ENCODE measurements at regions not wholly inside any gene's neighbourhood (a gene's known extent, or its start where the extent isn't known, plus 50 kb on each side); places are given as distances from the start of the nearest gene placed in this dataset.

DNA sequence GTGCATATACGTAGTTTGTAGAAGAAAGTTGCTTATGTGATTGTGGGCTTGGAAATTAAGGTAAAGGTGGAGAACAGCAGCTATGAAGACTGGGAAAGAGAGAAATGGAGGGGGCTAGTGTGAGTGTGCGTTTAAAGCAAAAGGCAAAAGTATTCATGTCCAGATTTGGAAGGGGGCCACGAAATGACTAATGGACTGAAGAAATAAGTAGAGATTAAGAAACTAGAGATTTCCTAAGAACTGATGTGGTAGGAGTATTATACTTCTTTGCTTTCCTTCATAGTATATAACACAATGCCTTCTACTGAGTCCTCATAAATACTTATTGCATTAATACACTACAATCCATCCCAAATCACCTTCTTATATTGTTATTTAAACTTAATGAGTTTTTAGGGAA lies 298.6 kb upstream of the NOVA1 start:
- TF ChIP-seq SUZ12 (IDR thresholded peaks at IDR 0.05) (no peak), CTBP1 (IDR thresholded peaks at IDR 0.05; ENCODE audit: borderline replicate concordance) (no peak), L3MBTL2 (conservative IDR thresholded peaks at IDR 0.05) (no peak), ELF4 (IDR thresholded peaks at IDR 0.05) (no peak), SP1 (IDR thresholded peaks at IDR 0.05) (no peak), BHLHE40 (IDR thresholded peaks at IDR 0.05; ENCODE audit: borderline replicate concordance) (no peak)

Data from HEK293T (cell line).